OCI-LY3 (cell line): ENCODE measurements at regions not wholly inside any gene's neighbourhood (a gene's known extent, or its start where the extent isn't known, plus 50 kb on each side); places are given as distances from the start of the nearest gene placed in this dataset.

Source experiments
- EZH2phosphoT487 ChIP-seq: fragments of 200-600 bp; shearing (Covaris generic); IDR thresholded peaks from 2 replicates; pipeline ENCODE4 v1.6.1; 2018; ENCODE audit warnings: antibody characterized with exemption, mixed run types, low read depth
- TF ChIP-seq, protein P1 (sequence below): fragments of 200-600, 300-600 bp; sonication (generic); IDR thresholded peaks from 2 replicates; pipeline ENCODE4 v1.5.1; 2014; ENCODE audit warnings: antibody characterized with exemption, low read length, low read depth

DNA sequence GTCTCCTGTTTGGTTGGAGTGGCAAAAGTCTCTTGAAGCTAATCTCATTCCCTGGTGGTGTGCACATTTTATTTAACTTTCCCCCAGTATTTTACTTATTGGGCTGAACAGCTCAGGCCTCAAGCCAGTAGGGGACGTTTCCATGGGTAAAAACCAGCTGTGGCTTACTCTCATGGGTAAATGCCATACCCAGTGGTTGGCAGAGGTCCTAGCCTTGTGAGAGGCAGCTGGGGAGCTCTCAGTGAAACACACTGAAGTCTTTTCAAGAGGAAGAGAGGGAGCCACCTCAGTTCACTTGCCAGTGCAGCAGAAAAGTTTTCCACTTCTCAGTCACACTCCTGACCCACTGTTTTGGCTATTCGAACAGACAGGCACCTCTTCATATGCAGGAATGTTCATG, 1964.2 kb downstream of the ARAP2 start:
- TF ChIP-seq, protein P1, sequence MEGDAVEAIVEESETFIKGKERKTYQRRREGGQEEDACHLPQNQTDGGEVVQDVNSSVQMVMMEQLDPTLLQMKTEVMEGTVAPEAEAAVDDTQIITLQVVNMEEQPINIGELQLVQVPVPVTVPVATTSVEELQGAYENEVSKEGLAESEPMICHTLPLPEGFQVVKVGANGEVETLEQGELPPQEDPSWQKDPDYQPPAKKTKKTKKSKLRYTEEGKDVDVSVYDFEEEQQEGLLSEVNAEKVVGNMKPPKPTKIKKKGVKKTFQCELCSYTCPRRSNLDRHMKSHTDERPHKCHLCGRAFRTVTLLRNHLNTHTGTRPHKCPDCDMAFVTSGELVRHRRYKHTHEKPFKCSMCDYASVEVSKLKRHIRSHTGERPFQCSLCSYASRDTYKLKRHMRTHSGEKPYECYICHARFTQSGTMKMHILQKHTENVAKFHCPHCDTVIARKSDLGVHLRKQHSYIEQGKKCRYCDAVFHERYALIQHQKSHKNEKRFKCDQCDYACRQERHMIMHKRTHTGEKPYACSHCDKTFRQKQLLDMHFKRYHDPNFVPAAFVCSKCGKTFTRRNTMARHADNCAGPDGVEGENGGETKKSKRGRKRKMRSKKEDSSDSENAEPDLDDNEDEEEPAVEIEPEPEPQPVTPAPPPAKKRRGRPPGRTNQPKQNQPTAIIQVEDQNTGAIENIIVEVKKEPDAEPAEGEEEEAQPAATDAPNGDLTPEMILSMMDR = no peak
- no peak for TF ChIP-seq EZH2phosphoT487
